ENCODE measurements at regions not wholly inside any gene's neighbourhood (a gene's known extent, or its start where the extent isn't known, plus 50 kb on each side); places are given as distances from the start of the nearest gene placed in this dataset.

- 80 to 84% (median 81%) methylated on average over 2 of the region's 2 CpGs for WGBS, 4 donors
- intact Hi-C loops (cut with DNase I), result no loop called here
- ATAC-seq, result no peak
Observed at GRCh38 chr4:162793004-162793403, 373.7 kb downstream of the NAF1 start.

GRCh38 chr4:162791226-162791625 is 375.5 kb downstream of the NAF1 start:
- H3K27me3 ChIP-seq, result no peaks in the 10 kb centered on the region
- TF ChIP-seq, protein P1, sequence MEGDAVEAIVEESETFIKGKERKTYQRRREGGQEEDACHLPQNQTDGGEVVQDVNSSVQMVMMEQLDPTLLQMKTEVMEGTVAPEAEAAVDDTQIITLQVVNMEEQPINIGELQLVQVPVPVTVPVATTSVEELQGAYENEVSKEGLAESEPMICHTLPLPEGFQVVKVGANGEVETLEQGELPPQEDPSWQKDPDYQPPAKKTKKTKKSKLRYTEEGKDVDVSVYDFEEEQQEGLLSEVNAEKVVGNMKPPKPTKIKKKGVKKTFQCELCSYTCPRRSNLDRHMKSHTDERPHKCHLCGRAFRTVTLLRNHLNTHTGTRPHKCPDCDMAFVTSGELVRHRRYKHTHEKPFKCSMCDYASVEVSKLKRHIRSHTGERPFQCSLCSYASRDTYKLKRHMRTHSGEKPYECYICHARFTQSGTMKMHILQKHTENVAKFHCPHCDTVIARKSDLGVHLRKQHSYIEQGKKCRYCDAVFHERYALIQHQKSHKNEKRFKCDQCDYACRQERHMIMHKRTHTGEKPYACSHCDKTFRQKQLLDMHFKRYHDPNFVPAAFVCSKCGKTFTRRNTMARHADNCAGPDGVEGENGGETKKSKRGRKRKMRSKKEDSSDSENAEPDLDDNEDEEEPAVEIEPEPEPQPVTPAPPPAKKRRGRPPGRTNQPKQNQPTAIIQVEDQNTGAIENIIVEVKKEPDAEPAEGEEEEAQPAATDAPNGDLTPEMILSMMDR (IDR thresholded peaks at IDR 0.05), result no peak
- no peak for TF ChIP-seq POLR2A (IDR thresholded peaks at IDR 0.05)
- no peak overlapping the region for H3K4me3 ChIP-seq
- ATAC-seq, result no peak
- H3K4me1 ChIP-seq, result no peaks in the 10 kb centered on the region
- WGBS, 4 donors, result 53 to 67% (median 65%) methylated on average over 2 of the region's 2 CpGs
- no peak overlapping the region for H3K27ac ChIP-seq
- no peak for DNase-seq
- H3K36me3 ChIP-seq, result no peaks in the 10 kb centered on the region
- no peaks in the 10 kb centered on the region for H3K9me3 ChIP-seq
- intact Hi-C loops (cut with DNase I), result no loop called here

More at GRCh38 chr4:162793004-162793403, 373.7 kb downstream of the NAF1 start:
- Histone ChIP-seq H3K9me3 (no peaks in the 10 kb centered on the region), H3K4me1 (no peaks in the 10 kb centered on the region), H3K27ac (no peak overlapping the region), H3K4me3 (no peak overlapping the region), H3K36me3 (no peaks in the 10 kb centered on the region), H3K27me3 (no peaks in the 10 kb centered on the region)
- TF ChIP-seq, protein P1 (IDR thresholded peaks at IDR 0.05), result no peak
- TF ChIP-seq POLR2A (IDR thresholded peaks at IDR 0.05), result no peak
- DNase-seq, result no peak

DNA sequence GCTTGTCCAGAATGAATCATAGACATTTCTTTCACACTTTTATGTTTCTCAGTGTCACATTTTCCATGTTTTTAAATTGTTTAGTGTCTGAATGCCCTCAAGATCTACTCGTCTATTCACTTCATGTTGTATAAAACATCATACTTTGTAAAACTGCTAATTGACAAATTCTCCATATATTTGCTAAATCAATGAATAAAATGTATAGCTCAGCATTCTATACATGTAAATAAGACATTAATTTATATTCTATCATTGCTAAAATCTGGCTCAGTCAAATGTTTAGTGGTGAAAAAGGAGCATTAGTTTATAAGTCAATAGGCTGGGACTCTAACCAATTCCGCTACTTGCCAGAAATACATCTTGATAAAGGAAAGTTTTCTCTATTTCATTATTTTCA is 379.6 kb downstream of the NAF1 start:
- Histone ChIP-seq H3K9me3 (no peaks in the 10 kb centered on the region), H3K4me3 (no peak overlapping the region), H3K27me3 (no peaks in the 10 kb centered on the region), H3K4me1 (no peaks in the 10 kb centered on the region), H3K27ac (no peak overlapping the region), H3K36me3 (no peaks in the 10 kb centered on the region)
- no peak for DNase-seq
- TF ChIP-seq POLR2A (IDR thresholded peaks at IDR 0.05), result no peak
- TF ChIP-seq, protein P1 (IDR thresholded peaks at IDR 0.05), result no peak
- WGBS, 4 donors, result 86 to 91% (median 89%) methylated on average over 2 of the region's 2 CpGs
- ATAC-seq, result no peak
- intact Hi-C loops (cut with DNase I), result no loop called here

- H3K36me3 ChIP-seq, result no peaks in the 10 kb centered on the region
- H3K27ac ChIP-seq, result no peak overlapping the region
- 53 to 70% (median 62%) methylated on average over 7 of the region's 7 CpGs for WGBS, 4 donors
- TF ChIP-seq POLR2A (IDR thresholded peaks at IDR 0.05), result no peak
- TF ChIP-seq, protein P1 (IDR thresholded peaks at IDR 0.05), result no peak
- H3K4me1 ChIP-seq, result no peaks in the 10 kb centered on the region
- DNase-seq (no peak), ATAC-seq (no peak)
- H3K9me3 ChIP-seq, result no peaks in the 10 kb centered on the region
- no peak overlapping the region for H3K4me3 ChIP-seq
- no peaks in the 10 kb centered on the region for H3K27me3 ChIP-seq
- intact Hi-C loops (cut with DNase I), result no loop called here
Observed at GRCh38 chr4:162782778-162783525, 383.7 kb downstream of the NAF1 start.
